Omental fat pad (tissue), 3 donors: ENCODE measurements at regions not wholly inside any gene's neighbourhood (a gene's known extent, or its start where the extent isn't known, plus 50 kb on each side); places are given as distances from the start of the nearest gene placed in this dataset.

Source experiments
- ATAC-seq: fragments of 150-250 bp; one replicate; pipeline ENCODE4 v1.9.1; 2016; ENCODE audit warnings: mild to moderate bottlenecking, moderate library complexity; ENCODE audit not compliant: low FRiP score
- DNase-seq: peaks from one replicate; pipeline ENCODE4 v3.0.0-alpha.2; 2019; ENCODE audit warnings: low spot score
- TF ChIP-seq, protein P1 (sequence below), 3 donors: fragments of 450-650 bp; IDR thresholded peaks; one replicate each; pipeline ENCODE4 v1.5.1; 2016 to 2017; ENCODE audit warnings: antibody characterized with exemption in 3 of 3, mild to moderate bottlenecking in 3 of 3, moderate library complexity in 2 of 3

DNA sequence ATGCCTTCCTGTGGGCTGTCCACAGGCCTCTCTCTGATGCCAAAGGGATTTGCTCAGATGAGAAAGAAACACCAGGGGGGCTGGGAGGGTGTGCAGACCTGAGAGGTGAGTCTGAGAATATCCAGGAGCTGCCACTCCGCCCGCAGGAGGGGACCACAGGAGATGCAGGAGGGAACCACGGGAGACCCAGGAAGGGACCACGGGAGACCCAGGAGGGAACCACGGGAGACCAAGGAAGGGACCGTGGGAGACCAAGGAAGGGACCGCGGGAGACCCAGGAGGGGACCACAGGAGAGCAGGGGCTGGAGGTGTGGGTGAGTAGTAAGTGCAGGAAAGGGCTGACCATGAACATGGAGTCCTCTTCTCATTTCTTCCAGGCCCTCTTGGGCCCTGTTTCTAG, 74.6 kb upstream of the SFSWAP start:
- no peak for DNase-seq
- TF ChIP-seq, protein P1, sequence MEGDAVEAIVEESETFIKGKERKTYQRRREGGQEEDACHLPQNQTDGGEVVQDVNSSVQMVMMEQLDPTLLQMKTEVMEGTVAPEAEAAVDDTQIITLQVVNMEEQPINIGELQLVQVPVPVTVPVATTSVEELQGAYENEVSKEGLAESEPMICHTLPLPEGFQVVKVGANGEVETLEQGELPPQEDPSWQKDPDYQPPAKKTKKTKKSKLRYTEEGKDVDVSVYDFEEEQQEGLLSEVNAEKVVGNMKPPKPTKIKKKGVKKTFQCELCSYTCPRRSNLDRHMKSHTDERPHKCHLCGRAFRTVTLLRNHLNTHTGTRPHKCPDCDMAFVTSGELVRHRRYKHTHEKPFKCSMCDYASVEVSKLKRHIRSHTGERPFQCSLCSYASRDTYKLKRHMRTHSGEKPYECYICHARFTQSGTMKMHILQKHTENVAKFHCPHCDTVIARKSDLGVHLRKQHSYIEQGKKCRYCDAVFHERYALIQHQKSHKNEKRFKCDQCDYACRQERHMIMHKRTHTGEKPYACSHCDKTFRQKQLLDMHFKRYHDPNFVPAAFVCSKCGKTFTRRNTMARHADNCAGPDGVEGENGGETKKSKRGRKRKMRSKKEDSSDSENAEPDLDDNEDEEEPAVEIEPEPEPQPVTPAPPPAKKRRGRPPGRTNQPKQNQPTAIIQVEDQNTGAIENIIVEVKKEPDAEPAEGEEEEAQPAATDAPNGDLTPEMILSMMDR (IDR thresholded peaks at IDR 0.05) = no peak
- no peak for ATAC-seq

DNA sequence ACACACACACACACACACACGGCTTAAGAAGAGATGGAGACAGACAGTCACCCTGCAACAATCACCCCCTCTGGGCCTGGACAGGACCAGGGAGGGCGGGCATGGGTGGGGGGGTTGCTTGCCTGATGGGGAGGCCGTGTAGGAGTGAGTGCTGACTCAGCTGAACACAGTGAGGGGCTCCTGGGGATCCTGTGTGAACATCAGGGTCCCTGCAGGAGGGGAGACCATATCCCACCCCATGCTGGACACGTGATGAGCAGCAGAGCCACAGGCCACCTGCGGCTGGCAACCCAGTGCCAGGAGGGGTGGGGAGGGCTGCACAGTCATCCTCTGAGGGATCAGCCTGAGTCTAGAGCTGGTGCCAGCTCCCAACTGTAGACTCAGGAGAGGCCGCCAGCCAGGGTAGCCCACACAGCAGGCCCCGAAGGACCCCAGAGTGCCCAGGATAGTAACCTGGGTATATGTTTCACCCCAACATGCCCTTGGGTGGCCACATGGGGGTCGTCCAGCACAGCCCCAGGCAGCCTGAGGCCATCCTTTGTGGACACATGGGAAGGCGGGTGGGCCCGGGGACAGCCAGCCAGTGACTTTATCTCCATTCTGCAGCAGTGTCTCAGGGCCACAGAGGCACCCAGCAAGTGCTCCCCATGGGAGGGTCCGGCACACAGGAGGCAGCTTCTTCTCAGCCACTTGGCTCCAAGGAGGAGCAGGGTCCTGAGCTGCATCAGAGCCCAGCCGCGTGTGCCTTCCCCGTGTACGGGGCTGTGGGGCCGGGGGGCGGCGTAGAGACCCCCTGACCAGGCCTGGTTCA, 73.7 kb upstream of the SFSWAP start:
- TF ChIP-seq, protein P1 (IDR thresholded peaks at IDR 0.05) = no peak
- ATAC-seq = no peak
- DNase-seq = no peak

DNA sequence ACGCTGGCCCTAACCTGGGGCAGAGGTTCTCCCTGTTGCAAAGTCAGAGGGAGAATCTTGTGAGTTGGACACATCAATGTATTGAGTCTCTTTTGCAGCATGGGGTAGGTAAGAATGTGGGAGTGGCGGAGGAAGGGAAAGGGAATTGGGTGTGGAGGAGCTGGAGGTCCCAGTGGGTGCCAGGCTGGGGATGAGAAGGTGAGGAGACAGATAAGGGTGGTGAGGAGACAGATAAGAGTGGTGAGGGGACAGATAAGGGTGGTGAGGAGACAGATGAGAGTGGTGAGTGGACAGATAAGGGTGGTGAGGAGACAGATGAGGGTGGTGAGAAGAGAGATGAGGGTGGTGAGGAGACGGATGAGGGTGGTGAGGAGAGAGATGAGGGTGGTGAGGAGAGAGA, 72.9 kb upstream of the SFSWAP start:
- ATAC-seq (no peak), DNase-seq (no peak)
- TF ChIP-seq, protein P1 (IDR thresholded peaks at IDR 0.05) = no peak

DNA sequence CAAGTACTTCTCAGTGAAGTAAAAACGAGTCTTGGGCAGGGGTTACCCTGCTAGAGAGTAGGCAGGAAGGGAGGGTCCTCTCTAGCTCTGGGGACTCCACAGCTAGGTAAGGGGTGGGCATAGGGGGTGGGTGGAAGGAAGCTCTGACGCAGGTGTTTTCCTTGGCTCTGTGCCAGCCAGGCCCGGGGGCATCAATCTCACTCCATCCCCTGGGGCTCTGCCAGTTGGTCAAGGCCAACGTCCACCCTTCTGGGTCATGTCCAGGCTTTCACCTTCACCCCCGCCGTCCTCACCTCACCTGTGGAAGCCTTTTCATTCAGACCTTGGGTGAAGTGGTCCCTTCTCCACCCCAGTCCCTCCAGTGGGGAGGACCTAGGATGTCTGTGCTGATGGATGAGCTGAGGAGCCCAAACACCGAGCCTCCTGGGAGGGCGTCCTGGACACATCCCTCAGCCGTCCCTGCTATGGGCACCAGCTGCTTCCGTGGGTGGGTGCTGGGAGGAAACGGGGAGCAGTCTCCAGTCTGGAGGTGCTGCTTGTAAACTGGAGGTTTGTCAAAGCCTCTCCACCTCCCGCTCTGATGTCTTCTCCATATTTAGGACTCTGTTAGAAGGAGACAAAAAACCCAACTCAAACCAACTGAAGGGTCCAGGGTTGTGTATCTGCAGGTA, 71.5 kb upstream of the SFSWAP start:
- TF ChIP-seq, protein P1 (IDR thresholded peaks at IDR 0.05) = no peak
- DNase-seq (no peak), ATAC-seq (no peak)

DNA sequence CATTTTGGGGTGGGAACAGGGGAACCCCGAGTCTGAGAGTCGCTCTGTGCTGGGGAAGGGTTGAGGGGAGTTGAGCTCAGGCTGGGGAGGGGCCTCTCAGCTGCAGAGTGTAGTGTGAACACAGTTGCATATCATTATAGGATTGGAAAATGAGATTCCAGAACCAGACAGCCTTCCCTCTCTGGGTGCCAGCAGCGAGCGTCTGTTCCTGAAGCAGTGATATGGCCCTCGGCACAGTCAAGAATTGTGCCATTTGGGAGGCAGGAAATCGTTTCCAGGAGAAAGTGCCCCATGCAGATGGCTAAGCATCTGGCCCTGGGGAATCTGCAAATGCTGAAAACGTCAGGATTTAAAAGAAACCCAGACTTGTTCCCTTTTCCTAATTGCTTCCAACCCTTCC, 70.4 kb upstream of the SFSWAP start:
- DNase-seq (no peak), ATAC-seq (no peak)

DNA sequence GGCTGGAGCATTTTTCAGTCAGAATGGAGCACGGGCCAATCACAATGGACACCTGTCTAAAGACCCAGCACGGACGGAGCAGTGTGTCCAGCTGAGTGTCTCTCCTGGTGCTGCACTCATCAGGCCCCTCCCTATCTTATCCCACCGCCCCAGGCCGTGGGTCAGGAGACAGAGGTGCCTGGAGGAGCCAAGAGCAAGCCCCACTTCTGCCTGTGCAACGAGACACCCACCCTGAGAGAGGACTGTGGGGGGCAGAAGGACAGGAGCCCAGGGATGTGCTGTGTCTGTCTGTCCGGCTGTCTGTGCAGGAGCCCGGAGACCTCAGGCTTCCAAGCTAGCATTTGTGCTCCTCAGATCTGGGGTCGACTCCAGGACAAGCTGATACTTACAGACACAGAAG, 69.6 kb upstream of the SFSWAP start:
- DNase-seq = no peak
- TF ChIP-seq, protein P1 (IDR thresholded peaks at IDR 0.05) = no peak
- no peak for ATAC-seq

More for the DNA sequence above, 70.4 kb upstream of the SFSWAP start:
- TF ChIP-seq, protein P1 (IDR thresholded peaks at IDR 0.05) = no peak
